ENCODE measurements at regions not wholly inside any gene's neighbourhood (a gene's known extent, or its start where the extent isn't known, plus 50 kb on each side); places are given as distances from the start of the nearest gene placed in this dataset.

GRCh38 chr5:60280943-60281342 lies 387.4 kb upstream of the PDE4D start:
- ChIA-PET POLR2A (no interaction called here), CTCF (no interaction called here)
- Mint-ChIP-seq H3K9me3 (no peaks in the 10 kb centered on the region), H3K27ac (no peak overlapping the region), H3K4me1 (no peaks in the 10 kb centered on the region), H3K36me3 (ENCODE audit: low read depth) (no peaks in the 10 kb centered on the region), H3K27me3 (no peaks in the 10 kb centered on the region), H3K4me3 (no peak overlapping the region)
- DNase-seq: no peak

GRCh38 chr5:60277941-60278340 lies 384.4 kb upstream of the PDE4D start:
- H3K4me3 Mint-ChIP-seq: no peak overlapping the region
- no peaks in the 10 kb centered on the region for H3K27me3 Mint-ChIP-seq
- H3K9me3 Mint-ChIP-seq: no peaks in the 10 kb centered on the region
- H3K27ac Mint-ChIP-seq: no peak overlapping the region
- POLR2A ChIA-PET: no interaction called here
- H3K4me1 Mint-ChIP-seq: no peaks in the 10 kb centered on the region
- CTCF ChIA-PET: no interaction called here
- no peak for DNase-seq
- H3K36me3 Mint-ChIP-seq (ENCODE audit: low read depth): no peaks in the 10 kb centered on the region

GRCh38 chr5:60274747-60275146 lies 381.2 kb upstream of the PDE4D start:
- no peak overlapping the region for H3K27ac Mint-ChIP-seq
- ChIA-PET POLR2A (no interaction called here), CTCF (no interaction called here)
- no peaks in the 10 kb centered on the region for H3K4me1 Mint-ChIP-seq
- H3K36me3 Mint-ChIP-seq (ENCODE audit: low read depth): no peaks in the 10 kb centered on the region
- H3K27me3 Mint-ChIP-seq: no peaks in the 10 kb centered on the region
- H3K9me3 Mint-ChIP-seq: no peaks in the 10 kb centered on the region
- no peak overlapping the region for H3K4me3 Mint-ChIP-seq
- no peak for DNase-seq

- CTCF ChIA-PET: no interaction called here
- no peak overlapping the region for H3K4me3 Mint-ChIP-seq
- no peak for DNase-seq
- no peak overlapping the region for H3K27ac Mint-ChIP-seq
- H3K9me3 Mint-ChIP-seq: no peaks in the 10 kb centered on the region
- no peaks in the 10 kb centered on the region for H3K4me1 Mint-ChIP-seq
- H3K36me3 Mint-ChIP-seq (ENCODE audit: low read depth): no peaks in the 10 kb centered on the region
- POLR2A ChIA-PET: no interaction called here
- H3K27me3 Mint-ChIP-seq: no peaks in the 10 kb centered on the region
Measured at GRCh38 chr5:60271517-60271916, 378.0 kb upstream of the PDE4D start.

GRCh38 chr5:60267907-60268306 lies 374.4 kb upstream of the PDE4D start:
- no peaks in the 10 kb centered on the region for H3K36me3 Mint-ChIP-seq (ENCODE audit: low read depth)
- no peak overlapping the region for H3K4me3 Mint-ChIP-seq
- CTCF ChIA-PET: no interaction called here
- H3K27ac Mint-ChIP-seq: no peak overlapping the region
- H3K4me1 Mint-ChIP-seq: no peaks in the 10 kb centered on the region
- DNase-seq: no peak
- POLR2A ChIA-PET: no interaction called here
- H3K27me3 Mint-ChIP-seq: no peaks in the 10 kb centered on the region
- H3K9me3 Mint-ChIP-seq: no peaks in the 10 kb centered on the region

GRCh38 chr5:60263346-60263745 lies 369.8 kb upstream of the PDE4D start:
- H3K36me3 Mint-ChIP-seq (ENCODE audit: low read depth): no peaks in the 10 kb centered on the region
- ChIA-PET POLR2A (no interaction called here), CTCF (no interaction called here)
- H3K27ac Mint-ChIP-seq: no peak overlapping the region
- H3K9me3 Mint-ChIP-seq: no peaks in the 10 kb centered on the region
- DNase-seq: no peak
- H3K4me1 Mint-ChIP-seq: no peaks in the 10 kb centered on the region
- H3K27me3 Mint-ChIP-seq: no peaks in the 10 kb centered on the region
- no peak overlapping the region for H3K4me3 Mint-ChIP-seq

- CTCF ChIA-PET: no interaction called here
- Mint-ChIP-seq H3K9me3 (no peaks in the 10 kb centered on the region), H3K4me3 (no peak overlapping the region), H3K27ac (no peak overlapping the region), H3K4me1 (no peaks in the 10 kb centered on the region), H3K36me3 (ENCODE audit: low read depth) (no peaks in the 10 kb centered on the region), H3K27me3 (no peaks in the 10 kb centered on the region)
- no peak for DNase-seq
- POLR2A ChIA-PET: no interaction called here
Measured at GRCh38 chr5:60262576-60263295, 369.2 kb upstream of the PDE4D start.

- H3K4me1 Mint-ChIP-seq: no peaks in the 10 kb centered on the region
- no peak for DNase-seq
- no peak overlapping the region for H3K27ac Mint-ChIP-seq
- no peaks in the 10 kb centered on the region for H3K9me3 Mint-ChIP-seq
- ChIA-PET CTCF (no interaction called here), POLR2A (no interaction called here)
- H3K4me3 Mint-ChIP-seq: no peak overlapping the region
- no peaks in the 10 kb centered on the region for H3K36me3 Mint-ChIP-seq (ENCODE audit: low read depth)
- H3K27me3 Mint-ChIP-seq: no peaks in the 10 kb centered on the region
Measured at GRCh38 chr5:60261732-60262131, 368.2 kb upstream of the PDE4D start.

- Mint-ChIP-seq H3K4me3 (no peak overlapping the region), H3K4me1 (no peaks in the 10 kb centered on the region), H3K27ac (no peak overlapping the region), H3K27me3 (no peaks in the 10 kb centered on the region), H3K36me3 (ENCODE audit: low read depth) (no peaks in the 10 kb centered on the region), H3K9me3 (no peaks in the 10 kb centered on the region)
- POLR2A ChIA-PET: interaction anchor here (0.6 kb wide), 1 partner anchor 646 kb away, joined by 3 read pairs; no protein-coding TSS in a partner anchor
- CTCF ChIA-PET: no interaction called here
- no peak for DNase-seq
Measured at GRCh38 chr5:60260658-60261057, 367.1 kb upstream of the PDE4D start.

- Mint-ChIP-seq H3K4me1 (no peaks in the 10 kb centered on the region), H3K27ac (no peak overlapping the region), H3K9me3 (no peaks in the 10 kb centered on the region), H3K4me3 (no peak overlapping the region), H3K27me3 (no peaks in the 10 kb centered on the region), H3K36me3 (ENCODE audit: low read depth) (no peaks in the 10 kb centered on the region)
- no peak for DNase-seq
- POLR2A ChIA-PET: interaction anchor here (0.6 kb wide), 1 partner anchor 647 kb away, joined by 3 read pairs; no protein-coding TSS in a partner anchor
- CTCF ChIA-PET: no interaction called here
Measured at GRCh38 chr5:60259730-60260129, 366.2 kb upstream of the PDE4D start.

- Mint-ChIP-seq H3K27ac (no peak overlapping the region), H3K27me3 (no peaks in the 10 kb centered on the region), H3K36me3 (ENCODE audit: low read depth) (no peaks in the 10 kb centered on the region), H3K9me3 (no peaks in the 10 kb centered on the region), H3K4me1 (no peaks in the 10 kb centered on the region), H3K4me3 (no peak overlapping the region)
- CTCF ChIA-PET: no interaction called here
- no peak for DNase-seq
- POLR2A ChIA-PET: no interaction called here
Measured at GRCh38 chr5:60257596-60258271, 364.2 kb upstream of the PDE4D start.

GRCh38 chr5:60256546-60256945 lies 363.0 kb upstream of the PDE4D start:
- ChIA-PET POLR2A (no interaction called here), CTCF (no interaction called here)
- Mint-ChIP-seq H3K9me3 (no peaks in the 10 kb centered on the region), H3K4me1 (no peaks in the 10 kb centered on the region), H3K27me3 (no peaks in the 10 kb centered on the region), H3K4me3 (no peak overlapping the region), H3K36me3 (ENCODE audit: low read depth) (no peaks in the 10 kb centered on the region), H3K27ac (no peak overlapping the region)
- DNase-seq: no peak

- ChIA-PET CTCF (no interaction called here), POLR2A (no interaction called here)
- Mint-ChIP-seq H3K9me3 (no peaks in the 10 kb centered on the region), H3K4me1 (no peaks in the 10 kb centered on the region), H3K27me3 (no peaks in the 10 kb centered on the region), H3K27ac (no peak overlapping the region), H3K36me3 (ENCODE audit: low read depth) (no peaks in the 10 kb centered on the region), H3K4me3 (no peak overlapping the region)
- no peak for DNase-seq
Measured at GRCh38 chr5:60248901-60249300, 355.4 kb upstream of the PDE4D start.

- Mint-ChIP-seq H3K36me3 (ENCODE audit: low read depth) (no peaks in the 10 kb centered on the region), H3K27ac (no peak overlapping the region), H3K9me3 (no peaks in the 10 kb centered on the region), H3K27me3 (no peaks in the 10 kb centered on the region), H3K4me3 (no peak overlapping the region), H3K4me1 (no peaks in the 10 kb centered on the region)
- ChIA-PET CTCF (no interaction called here), POLR2A (no interaction called here)
- DNase-seq: no peak
Measured at GRCh38 chr5:60243713-60244112, 350.2 kb upstream of the PDE4D start.

Measured in activated CD4-positive, alpha-beta memory T cell treated with anti-CD3 and anti-CD28 coated beads, Interleukin-2, amount 10 ng/mL, durations not matched to agents 7 days and 5 days (primary cell).